ENCODE measurements at regions not wholly inside any gene's neighbourhood (a gene's known extent, or its start where the extent isn't known, plus 50 kb on each side); places are given as distances from the start of the nearest gene placed in this dataset.

- TF ChIP-seq NR1H2 (CRISPR knock-in tag; IDR thresholded peaks at IDR 0.05) (no peak), CHCHD3 (CRISPR knock-in tag; IDR thresholded peaks at IDR 0.05) (no peak), FOSL1 (tag; conservative IDR thresholded peaks at IDR 0.05) (no peak), MAX (CRISPR knock-in tag; IDR thresholded peaks at IDR 0.05) (no peak), CCAR2 (IDR thresholded peaks at IDR 0.05; ENCODE audit: low read depth, low read length) (no peak), MCM5 (IDR thresholded peaks at IDR 0.05; ENCODE audit: low read depth) (no peak), ZNF174 (CRISPR knock-in tag; IDR thresholded peaks at IDR 0.05) (no peak), ZNF23 (CRISPR knock-in tag; IDR thresholded peaks at IDR 0.05) (no peak), ARID4B (CRISPR knock-in tag; IDR thresholded peaks at IDR 0.05) (no peak), SRSF9 (IDR thresholded peaks at IDR 0.05; ENCODE audit: borderline replicate concordance, low read depth, low read length) (no peak), POLR2H (tag; IDR thresholded peaks at IDR 0.05; ENCODE audit: low read depth) (no peak)
These were observed 488.8 kb downstream of the BCAT1 start for GRCh38 chr12:24460099-24460498.
